Thymus (tissue), 11 donors: ENCODE measurements at regions not wholly inside any gene's neighbourhood (a gene's known extent, or its start where the extent isn't known, plus 50 kb on each side); places are given as distances from the start of the nearest gene placed in this dataset.

ENCODE experiments used
- DNase-seq, 9 donors: peaks; one replicate each; pipeline ENCODE4 v3.0.0-alpha.2; 2013; ENCODE audit warnings: low spot score in 9 of 9, low read depth in 6 of 9, missing footprints in 1 of 9
- H3K27ac ChIP-seq, 2 donors: one replicate each; pipeline ENCODE4 v1.5.1; 2013; ENCODE audit warnings: control low read depth in 1 of 2, low read depth in 1 of 2, low read length in 1 of 2, mild to moderate bottlenecking in 1 of 2, moderate library complexity in 1 of 2
- H3K27me3 ChIP-seq, 2 donors: one replicate each; pipeline ENCODE4 v1.5.1; 2013; ENCODE audit warnings: low read length in 1 of 2; ENCODE audit not compliant: control insufficient read depth in 2 of 2, insufficient read depth in 1 of 2
- H3K36me3 ChIP-seq, 2 donors: one replicate each; pipeline ENCODE4 v1.5.1; 2013; ENCODE audit warnings: low read length in 1 of 2, mild to moderate bottlenecking in 1 of 2, moderate library complexity in 1 of 2; ENCODE audit not compliant: control insufficient read depth in 2 of 2, insufficient read depth in 2 of 2
- H3K4me1 ChIP-seq, 2 donors: one replicate each; pipeline ENCODE4 v1.5.1; 2013; ENCODE audit warnings: low read length in 2 of 2; ENCODE audit not compliant: control insufficient read depth in 2 of 2, insufficient read depth in 2 of 2
- H3K4me3 ChIP-seq, 2 donors: one replicate each; pipeline ENCODE4 v1.5.1; 2013; ENCODE audit warnings: low read length in 2 of 2, control low read depth in 1 of 2, mild to moderate bottlenecking in 1 of 2
- H3K9me3 ChIP-seq, 2 donors: one replicate each; pipeline ENCODE4 v1.5.1; 2013; ENCODE audit warnings: low read length in 1 of 2, mild to moderate bottlenecking in 1 of 2; ENCODE audit not compliant: control insufficient read depth in 2 of 2, insufficient read depth in 1 of 2
- WGBS: extraction: QIAGEN DNeasy Blood & Tissue Kit; methylation state at CpG from one replicate; pipeline ENCODE4 v1.1.7; 2013; 5-methylcytosine and 5-hydroxymethylcytosine counted together
- donor health status: healthy.

DNA sequence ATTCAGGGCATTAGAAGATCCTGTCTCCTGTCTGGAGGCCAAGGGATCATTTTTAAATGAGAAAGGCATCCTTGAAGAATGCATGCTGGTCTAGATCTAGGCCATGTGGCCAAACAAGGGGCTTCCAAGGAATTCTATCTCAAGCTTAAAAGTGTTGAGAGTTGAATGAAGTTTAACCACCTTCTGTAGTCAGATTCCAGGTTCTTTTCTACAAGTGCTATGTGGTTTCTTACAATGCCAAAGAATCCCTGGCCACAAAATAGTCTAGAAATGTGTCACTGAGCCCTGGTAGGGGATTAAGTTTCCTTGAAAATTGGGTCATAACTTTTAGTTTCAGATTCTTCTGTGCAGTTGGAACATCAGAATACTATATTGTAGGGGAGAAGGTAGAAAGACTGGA lies 640.7 kb upstream of the ACVR2A start:
- no peaks in the 10 kb centered on the region for H3K36me3 ChIP-seq
- H3K4me1 ChIP-seq, result no peaks in the 10 kb centered on the region
- H3K27ac ChIP-seq, result no peak overlapping the region
- H3K27me3 ChIP-seq, result no peaks in the 10 kb centered on the region
- H3K9me3 ChIP-seq, result no peaks in the 10 kb centered on the region
- no peak overlapping the region for H3K4me3 ChIP-seq
- DNase-seq, result no peak

DNA sequence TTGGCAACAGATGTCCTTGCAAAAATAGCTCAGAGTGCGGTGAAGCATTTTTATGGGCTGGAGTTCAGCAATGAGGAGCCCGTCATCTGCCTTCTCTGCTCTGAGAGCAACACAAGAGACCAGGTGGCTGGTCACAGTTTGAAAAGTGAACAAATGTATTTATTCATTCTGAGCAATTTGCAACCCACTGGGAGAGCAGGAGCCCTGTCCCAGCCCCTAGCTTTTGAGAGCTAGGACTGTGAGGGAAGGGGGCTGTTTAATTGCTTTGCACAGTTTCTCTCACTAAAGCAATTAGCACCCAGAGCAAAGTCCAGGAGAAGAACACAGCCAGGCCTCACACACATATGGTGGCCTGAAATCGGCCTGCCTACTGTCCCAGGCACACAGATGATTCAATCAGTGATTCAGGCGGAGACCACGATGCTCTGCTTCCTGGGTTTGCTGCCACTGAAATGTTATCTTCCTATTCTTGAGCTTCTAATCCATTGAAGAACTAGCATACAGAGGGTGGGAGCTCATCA lies 646.1 kb upstream of the ACVR2A start:
- Histone ChIP-seq H3K9me3 (no peaks in the 10 kb centered on the region), H3K4me1 (no peaks in the 10 kb centered on the region), H3K36me3 (no peaks in the 10 kb centered on the region), H3K4me3 (no peak overlapping the region), H3K27ac (no peak overlapping the region), H3K27me3 (no peaks in the 10 kb centered on the region)
- DNase-seq, result no peak
- WGBS, result 77% methylated on average over 5 of the region's 5 CpGs

DNA sequence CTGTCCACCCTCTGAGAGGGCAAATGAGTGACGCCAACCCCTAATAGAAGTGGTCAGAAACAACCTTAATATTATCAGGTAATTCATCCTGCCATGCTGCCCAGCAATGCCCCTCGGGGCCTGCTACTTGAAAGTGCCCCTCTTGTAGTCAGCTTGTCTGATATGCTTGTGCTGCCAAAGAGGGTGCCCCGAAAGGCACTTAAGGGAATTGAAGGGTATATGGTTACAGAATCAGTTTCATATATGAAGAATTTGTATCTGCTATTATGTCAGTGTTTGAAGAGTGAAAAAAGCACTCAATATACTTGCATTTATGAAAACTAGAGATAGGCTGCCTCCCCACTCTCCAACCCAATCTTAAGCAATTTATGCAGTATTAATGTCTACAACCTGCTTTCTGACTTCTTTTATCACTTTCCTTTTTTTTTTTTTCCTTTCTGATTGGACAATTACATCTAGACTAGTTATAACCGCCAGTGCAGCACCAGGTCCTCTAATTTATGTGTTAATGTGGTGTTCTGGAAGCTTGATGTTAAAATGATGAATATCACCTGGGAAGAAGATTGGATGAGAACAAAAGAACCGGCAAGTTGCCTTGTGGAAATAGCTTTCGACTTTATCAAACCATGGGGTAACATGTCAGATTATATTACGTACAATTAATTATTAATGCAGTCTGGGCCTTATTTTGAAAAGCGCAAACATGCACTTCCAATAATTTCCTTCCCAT lies 646.9 kb upstream of the ACVR2A start:
- no peak overlapping the region for H3K27ac ChIP-seq
- H3K9me3 ChIP-seq, result no peaks in the 10 kb centered on the region
- H3K4me3 ChIP-seq, result no peak overlapping the region
- H3K27me3 ChIP-seq, result no peaks in the 10 kb centered on the region
- WGBS, result 94% methylated on average over 8 of the region's 8 CpGs
- no peak for DNase-seq
- no peaks in the 10 kb centered on the region for H3K36me3 ChIP-seq
- H3K4me1 ChIP-seq, result no peaks in the 10 kb centered on the region

DNA sequence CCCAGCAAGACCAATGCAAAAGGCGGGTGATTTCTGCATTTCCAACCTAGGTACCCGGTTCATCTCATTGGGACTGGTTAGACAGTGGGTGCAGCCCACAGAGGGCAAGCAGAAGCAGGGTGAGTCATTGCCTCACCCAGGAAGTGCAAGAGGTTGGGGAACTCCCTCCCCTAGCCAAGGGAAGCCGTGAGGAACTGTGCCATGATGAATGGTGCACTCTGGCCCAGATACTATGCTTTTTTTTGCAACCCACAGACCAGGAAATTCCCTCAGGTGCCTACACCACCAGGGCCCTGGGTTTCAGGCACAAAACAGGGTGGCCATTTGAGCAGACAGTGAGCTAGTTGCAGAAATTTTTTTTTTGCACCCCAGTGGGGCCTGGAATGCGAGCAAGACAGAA lies 662.6 kb upstream of the ACVR2A start:
- Histone ChIP-seq H3K9me3 (peaks cover 0 to 13% of the 10 kb centered on the region in 2 donors), H3K36me3 (no peaks in the 10 kb centered on the region), H3K4me3 (no peak overlapping the region), H3K27ac (no peak overlapping the region), H3K4me1 (no peaks in the 10 kb centered on the region), H3K27me3 (no peaks in the 10 kb centered on the region)
- DNase-seq, result no peak
- WGBS, result 80% methylated on average over 4 of the region's 4 CpGs

DNA sequence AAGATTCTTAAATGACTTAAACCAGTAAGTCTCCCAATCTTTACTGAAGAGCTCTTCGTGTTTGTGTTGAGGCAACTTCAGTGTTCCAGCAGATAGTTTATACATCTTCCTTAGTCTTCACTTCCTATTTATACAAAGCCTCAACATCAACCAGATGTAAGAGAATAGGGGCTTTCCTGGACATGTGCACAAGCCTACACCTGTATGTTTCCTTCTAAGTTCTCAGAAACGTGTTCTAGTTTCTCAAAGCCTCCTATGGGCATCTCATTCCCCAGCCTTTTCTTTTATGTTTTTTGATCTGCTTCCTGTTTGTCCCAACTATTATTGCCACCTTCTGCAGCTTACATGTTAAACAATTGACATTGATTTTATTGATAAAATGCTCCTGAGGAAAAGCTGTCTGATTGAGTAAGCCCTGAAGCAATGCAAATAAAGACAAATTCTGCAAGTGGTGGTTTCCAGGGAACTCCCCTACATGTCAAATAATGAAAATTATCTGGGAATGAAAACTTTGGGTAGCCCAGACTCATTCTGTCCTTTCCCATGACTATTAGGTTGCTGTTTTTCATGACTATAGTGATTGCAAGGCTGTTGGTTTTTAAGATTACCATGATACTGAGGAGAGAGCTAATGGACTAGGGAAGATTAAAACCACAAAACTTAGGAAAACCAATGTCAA lies 663.3 kb upstream of the ACVR2A start:
- Histone ChIP-seq H3K4me3 (no peak overlapping the region), H3K27ac (no peak overlapping the region), H3K9me3 (peaks cover 0 to 13% of the 10 kb centered on the region in 2 donors), H3K4me1 (no peaks in the 10 kb centered on the region), H3K27me3 (no peaks in the 10 kb centered on the region), H3K36me3 (no peaks in the 10 kb centered on the region)
- WGBS, result 85% methylated on average over 2 of the region's 2 CpGs
- DNase-seq, result no peak

DNA sequence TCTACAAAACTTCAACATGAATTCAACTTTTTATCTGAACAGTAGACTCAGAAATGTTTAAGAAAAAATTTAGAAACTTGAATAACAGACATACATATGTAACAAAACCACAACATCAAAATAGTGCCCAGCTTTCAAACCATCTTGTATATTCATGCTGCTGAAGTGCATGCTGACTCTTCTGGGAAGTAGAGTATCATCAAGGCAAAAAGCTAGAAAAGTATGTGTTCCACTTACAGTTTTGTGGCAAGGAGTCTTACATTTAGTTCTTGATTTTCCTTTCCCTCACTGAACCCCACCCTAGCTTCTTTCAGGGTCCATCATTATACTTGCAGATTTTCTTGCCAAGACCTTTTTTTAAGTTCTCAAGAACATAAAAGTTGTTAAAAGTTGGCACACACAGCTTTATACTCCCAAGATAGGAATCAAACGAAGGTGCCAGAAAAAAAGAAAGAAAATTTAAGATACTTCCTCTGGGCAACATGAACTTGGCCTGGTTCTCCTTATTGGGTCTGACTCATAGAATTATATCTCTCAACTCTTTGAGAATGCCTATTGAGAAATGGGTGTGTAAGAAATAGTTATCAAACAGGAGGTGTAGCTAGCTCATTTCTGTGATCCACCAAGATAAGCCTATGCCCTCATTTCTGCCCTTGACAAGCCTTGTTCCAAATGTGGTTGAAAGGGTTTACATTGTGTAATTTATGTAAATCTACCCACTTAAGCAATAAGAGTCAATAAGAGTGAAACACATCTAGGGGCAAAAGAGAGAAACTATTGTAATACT lies 667.6 kb upstream of the ACVR2A start:
- Histone ChIP-seq H3K9me3 (peaks cover 0 to 6% of the 10 kb centered on the region in 2 donors), H3K4me1 (no peaks in the 10 kb centered on the region), H3K27me3 (no peaks in the 10 kb centered on the region), H3K4me3 (no peak overlapping the region), H3K36me3 (no peaks in the 10 kb centered on the region), H3K27ac (no peak overlapping the region)
- WGBS, result 64% methylated on average over 1 of the region's 1 CpG
- no peak for DNase-seq

DNA sequence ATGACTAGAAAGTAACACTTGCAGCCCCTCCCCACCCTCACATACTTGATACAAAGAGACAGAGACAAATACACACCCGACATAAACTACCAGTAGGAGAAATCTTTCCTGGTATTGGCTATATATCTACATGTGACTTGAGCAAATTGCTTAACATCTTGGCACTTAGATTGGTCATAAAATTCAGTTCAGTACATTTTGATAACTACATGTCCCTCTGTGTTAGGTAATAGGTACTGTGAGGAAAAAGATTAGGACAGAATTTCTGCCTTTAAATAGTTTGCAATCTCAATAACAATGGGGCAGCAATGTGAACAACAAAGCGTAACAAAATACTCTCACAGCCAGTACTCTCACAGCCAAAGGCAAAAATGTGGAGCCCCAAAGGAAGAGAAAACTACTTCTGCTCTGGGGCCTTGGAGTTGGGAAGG lies 670.0 kb upstream of the ACVR2A start:
- no peak overlapping the region for H3K27ac ChIP-seq
- H3K36me3 ChIP-seq, result no peaks in the 10 kb centered on the region
- no peaks in the 10 kb centered on the region for H3K9me3 ChIP-seq
- DNase-seq, result no peak
- no peaks in the 10 kb centered on the region for H3K4me1 ChIP-seq
- H3K27me3 ChIP-seq, result no peaks in the 10 kb centered on the region
- WGBS, result 69% methylated on average over 2 of the region's 2 CpGs
- H3K4me3 ChIP-seq, result no peak overlapping the region

DNA sequence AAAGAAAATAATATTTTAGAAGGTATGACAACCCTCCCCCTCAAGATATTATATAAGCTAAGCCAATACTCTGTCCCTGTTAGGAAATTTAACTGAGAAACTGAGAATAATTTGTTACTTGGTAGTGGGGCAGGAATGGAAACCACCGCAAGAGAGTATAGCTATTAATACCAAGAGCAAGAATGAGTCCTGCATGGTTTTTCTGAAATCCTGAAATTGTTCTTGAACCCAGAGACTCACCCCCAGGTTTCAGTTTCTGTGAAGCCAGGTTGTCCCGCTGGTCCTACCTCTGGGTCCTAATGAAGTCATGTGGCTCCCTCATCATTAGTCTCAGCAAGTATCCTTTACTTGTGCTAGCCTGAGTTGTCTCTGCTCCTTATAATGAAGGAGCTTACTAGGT lies 671.0 kb upstream of the ACVR2A start:
- Histone ChIP-seq H3K27ac (no peak overlapping the region), H3K36me3 (no peaks in the 10 kb centered on the region), H3K27me3 (no peaks in the 10 kb centered on the region), H3K4me3 (no peak overlapping the region), H3K9me3 (no peaks in the 10 kb centered on the region), H3K4me1 (no peaks in the 10 kb centered on the region)
- DNase-seq, result no peak
- WGBS, result 95% methylated on average over 2 of the region's 2 CpGs

DNA sequence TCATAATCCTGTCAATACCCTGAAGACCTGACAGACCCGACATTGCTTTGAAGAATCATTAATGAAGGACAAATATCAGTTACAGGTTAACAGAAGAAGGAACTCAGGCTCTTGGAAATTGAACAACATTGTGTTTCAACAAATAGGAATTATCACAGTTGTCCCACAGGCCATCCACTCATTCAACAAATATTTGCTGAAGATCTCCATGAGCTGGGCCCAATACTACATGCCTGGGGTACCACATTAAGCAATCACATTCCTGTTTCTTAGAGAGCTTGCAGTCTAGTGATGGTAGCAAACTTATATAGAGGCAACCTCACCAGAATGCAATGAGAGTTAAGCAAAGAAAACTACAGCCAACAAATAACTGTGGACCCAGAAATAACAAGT lies 671.6 kb upstream of the ACVR2A start:
- H3K9me3 ChIP-seq, result no peaks in the 10 kb centered on the region

More for the DNA sequence above, 671.6 kb upstream of the ACVR2A start:
- Histone ChIP-seq H3K4me1 (no peaks in the 10 kb centered on the region), H3K4me3 (no peak overlapping the region), H3K27ac (no peak overlapping the region), H3K36me3 (no peaks in the 10 kb centered on the region), H3K27me3 (no peaks in the 10 kb centered on the region)
- DNase-seq, result no peak
- 94% methylated on average over 1 of the region's 1 CpG for WGBS
